Adrenal gland (tissue), 5 donors: ENCODE measurements at regions not wholly inside any gene's neighbourhood (a gene's known extent, or its start where the extent isn't known, plus 50 kb on each side); places are given as distances from the start of the nearest gene placed in this dataset.

Source experiments
- CTCF ChIP-seq, 6 experiments: fragments of 450-650 bp in 4 of 6; fragments of 200-600 bp in 2 of 6; sonication (generic) in 1 of 6; IDR thresholded peaks; 1 replicate in 5 of 6; 2 replicates in 1 of 6; pipeline versions ENCODE4 v1.5.1 to v1.8.0; 2016 to 2021; ENCODE audit warnings: antibody characterized with exemption in 6 of 6, mild to moderate bottlenecking in 2 of 6, moderate library complexity in 1 of 6
- POLR2A ChIP-seq, 2 donors: fragments of 450-650 bp; IDR thresholded peaks; one replicate each; pipeline ENCODE4 v1.6.1; 2017; ENCODE audit warnings: antibody characterized with exemption in 2 of 2, mild to moderate bottlenecking in 2 of 2, moderate library complexity in 1 of 2
- donor health status: DM: no; HTN: no; CAD: no.

- TF ChIP-seq CTCF (IDR thresholded peaks at IDR 0.05), result no peak
- TF ChIP-seq POLR2A (IDR thresholded peaks at IDR 0.05), result no peak
Observed at GRCh38 chr20:40949346-40949745, 79.3 kb upstream of the TOP1 start.
